Bronchial epithelial cell (primary cell): ENCODE measurements at regions not wholly inside any gene's neighbourhood (a gene's known extent, or its start where the extent isn't known, plus 50 kb on each side); places are given as distances from the start of the nearest gene placed in this dataset.
"Not testable (repeated sequence)": the region's sequence is repeated elsewhere in the genome, so short reads cannot be mapped to it uniquely, and the experiment has no call there.

Experiments
- DNase-seq: peaks from one replicate; pipeline ENCODE4 v3.0.0-alpha.2; 2010; ENCODE audit warnings: low read depth
- FAIRE-seq: peaks from 2 replicates; lab custom pipeline; 2011; peaks lifted over from hg19 to GRCh38; lab: Jason Lieb, UNC
- H3K27me3 ChIP-seq: 2 replicates; pipeline ENCODE4 v1.5.1; 2011; ENCODE audit warnings: low read length; ENCODE audit not compliant: control insufficient read depth, insufficient read depth
- H3K36me3 ChIP-seq: 2 replicates; pipeline ENCODE4 v1.5.1; 2011; ENCODE audit warnings: low read length; ENCODE audit not compliant: control insufficient read depth, insufficient read depth
- H3K4me3 ChIP-seq: 2 replicates; pipeline ENCODE4 v1.5.1; 2011; ENCODE audit warnings: mild to moderate bottlenecking, low read depth, low read length, control low read depth
- TF ChIP-seq, protein P1 (sequence below): IDR thresholded peaks from 2 replicates; pipeline ENCODE4 v1.5.1; 2011; ENCODE audit warnings: mild to moderate bottlenecking, moderate library complexity, low read length, control low read depth, inconsistent platforms; ENCODE audit not compliant: insufficient read depth, severe bottlenecking

DNA sequence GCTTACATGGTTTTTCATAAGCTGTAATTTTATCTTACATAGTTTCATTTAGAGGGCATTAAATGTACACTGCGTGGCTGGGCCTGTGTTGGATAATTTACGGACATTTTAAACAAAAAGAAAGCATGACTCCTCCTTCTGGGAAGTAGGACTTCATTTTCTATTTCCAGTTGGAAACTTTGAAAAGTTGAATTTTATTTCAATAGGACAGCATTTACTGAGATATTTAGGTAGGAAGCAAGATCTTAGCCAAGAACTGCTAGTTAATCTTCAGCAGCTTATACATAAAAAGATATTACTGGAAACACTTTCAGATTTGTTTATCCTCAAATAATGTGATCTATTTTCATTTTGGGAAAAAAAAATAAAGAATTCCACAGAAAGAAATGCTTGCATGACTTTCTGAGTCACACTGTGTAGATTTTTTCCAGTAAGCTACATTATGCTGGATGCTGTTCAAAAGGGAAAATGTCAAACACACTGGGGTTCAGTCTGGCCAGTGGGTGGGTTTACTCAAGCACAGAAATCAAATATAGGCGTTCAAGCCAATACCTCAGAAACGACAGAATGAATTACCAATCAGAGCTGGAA lies 239.4 kb upstream of the KRR1 start:
- H3K36me3 ChIP-seq = no peaks in the 10 kb centered on the region
- FAIRE-seq = no peak
- DNase-seq = no peak
- H3K27me3 ChIP-seq = no peaks in the 10 kb centered on the region
- H3K4me3 ChIP-seq = no peak overlapping the region
- TF ChIP-seq, protein P1, sequence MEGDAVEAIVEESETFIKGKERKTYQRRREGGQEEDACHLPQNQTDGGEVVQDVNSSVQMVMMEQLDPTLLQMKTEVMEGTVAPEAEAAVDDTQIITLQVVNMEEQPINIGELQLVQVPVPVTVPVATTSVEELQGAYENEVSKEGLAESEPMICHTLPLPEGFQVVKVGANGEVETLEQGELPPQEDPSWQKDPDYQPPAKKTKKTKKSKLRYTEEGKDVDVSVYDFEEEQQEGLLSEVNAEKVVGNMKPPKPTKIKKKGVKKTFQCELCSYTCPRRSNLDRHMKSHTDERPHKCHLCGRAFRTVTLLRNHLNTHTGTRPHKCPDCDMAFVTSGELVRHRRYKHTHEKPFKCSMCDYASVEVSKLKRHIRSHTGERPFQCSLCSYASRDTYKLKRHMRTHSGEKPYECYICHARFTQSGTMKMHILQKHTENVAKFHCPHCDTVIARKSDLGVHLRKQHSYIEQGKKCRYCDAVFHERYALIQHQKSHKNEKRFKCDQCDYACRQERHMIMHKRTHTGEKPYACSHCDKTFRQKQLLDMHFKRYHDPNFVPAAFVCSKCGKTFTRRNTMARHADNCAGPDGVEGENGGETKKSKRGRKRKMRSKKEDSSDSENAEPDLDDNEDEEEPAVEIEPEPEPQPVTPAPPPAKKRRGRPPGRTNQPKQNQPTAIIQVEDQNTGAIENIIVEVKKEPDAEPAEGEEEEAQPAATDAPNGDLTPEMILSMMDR = no peak

DNA sequence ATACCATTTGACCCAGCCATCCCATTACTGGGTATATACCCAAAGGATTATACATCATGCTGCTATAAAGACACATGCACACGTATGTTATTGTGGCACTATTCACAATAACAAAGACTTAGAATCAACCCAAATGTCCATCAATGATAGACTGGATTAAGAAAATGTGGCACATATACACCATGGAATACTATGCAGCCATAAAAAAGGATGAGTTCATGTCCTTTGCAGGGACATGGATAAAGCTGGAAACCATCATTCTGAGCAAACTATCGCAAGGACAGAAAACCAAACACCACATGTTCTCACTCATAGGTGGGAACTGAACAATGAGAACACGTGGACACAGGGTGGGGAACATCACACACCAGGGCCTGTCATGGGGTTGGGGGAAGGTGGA lies 237.6 kb upstream of the KRR1 start:
- not testable (repeated sequence) for H3K36me3 ChIP-seq, DNase-seq, H3K4me3 ChIP-seq, H3K27me3 ChIP-seq, FAIRE-seq

DNA sequence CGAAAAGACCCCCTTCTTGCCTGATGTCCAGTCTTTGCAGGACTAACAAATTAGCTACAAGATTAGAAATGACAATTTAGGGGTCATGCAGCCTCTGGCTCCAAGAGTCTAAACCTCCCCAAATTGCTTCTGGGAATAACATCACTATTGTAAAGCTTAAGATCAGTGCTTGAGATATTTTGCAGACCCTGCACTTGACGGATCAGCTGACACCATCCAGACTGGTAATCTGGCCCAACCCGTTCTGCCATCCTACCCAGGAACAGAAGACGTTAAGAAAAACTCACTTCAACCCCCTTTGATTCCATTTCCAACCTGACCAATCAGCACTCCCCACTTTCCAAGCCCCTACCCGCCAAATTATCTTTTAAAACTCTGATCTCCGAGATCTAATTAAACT lies 236.7 kb upstream of the KRR1 start:
- DNase-seq (no peak), FAIRE-seq (no peak)
- TF ChIP-seq, protein P1 = no peak
- no peak overlapping the region for H3K4me3 ChIP-seq
- no peaks in the 10 kb centered on the region for H3K36me3 ChIP-seq
- H3K27me3 ChIP-seq = no peaks in the 10 kb centered on the region

DNA sequence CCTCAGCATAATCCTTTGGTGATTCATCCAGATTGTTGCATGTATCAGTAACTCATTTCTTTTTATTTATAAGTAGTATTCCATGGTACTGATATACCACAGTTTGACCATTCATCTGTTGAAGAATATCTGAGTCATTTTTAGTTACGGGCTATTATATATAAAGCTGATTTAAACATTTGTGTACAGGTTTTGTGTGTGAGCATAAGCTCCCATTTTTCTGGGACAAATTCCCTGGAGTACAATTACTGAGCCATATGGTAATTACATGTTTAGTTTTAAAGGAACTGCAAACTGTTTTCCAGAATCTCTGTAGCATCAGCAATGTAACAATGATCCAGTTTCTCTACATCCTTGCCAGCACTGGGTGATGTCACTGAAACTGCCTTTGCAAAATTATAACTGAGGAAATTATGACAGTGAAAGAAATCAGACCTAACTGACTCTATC lies 236.2 kb upstream of the KRR1 start:
- H3K4me3 ChIP-seq = no peak overlapping the region
- DNase-seq = peak; percentile 87
- H3K27me3 ChIP-seq = no peaks in the 10 kb centered on the region
- FAIRE-seq = no peak
- no peaks in the 10 kb centered on the region for H3K36me3 ChIP-seq
- TF ChIP-seq, protein P1 = no peak

DNA sequence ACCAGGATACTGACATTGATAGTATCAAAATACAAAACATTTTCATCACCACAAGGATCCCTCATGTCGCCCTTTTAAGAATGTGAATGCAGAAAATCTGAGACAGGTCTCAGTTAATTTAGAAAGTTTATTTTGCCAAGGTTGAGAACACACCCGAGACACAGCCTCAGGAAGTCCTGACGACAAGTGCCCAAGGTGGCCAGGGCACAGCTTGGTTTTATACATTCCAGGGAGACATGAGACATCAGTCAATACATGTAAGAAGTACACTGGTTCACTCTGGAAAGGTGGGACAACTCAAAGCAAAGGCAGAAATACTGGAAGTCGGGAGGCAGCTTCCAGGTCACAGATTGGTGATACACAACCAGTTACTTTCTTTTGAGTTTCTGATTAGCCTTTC lies 235.2 kb upstream of the KRR1 start:
- FAIRE-seq (no peak), DNase-seq (no peak)
- no peak overlapping the region for H3K4me3 ChIP-seq
- TF ChIP-seq, protein P1 = no peak
- no peaks in the 10 kb centered on the region for H3K27me3 ChIP-seq
- no peaks in the 10 kb centered on the region for H3K36me3 ChIP-seq

DNA sequence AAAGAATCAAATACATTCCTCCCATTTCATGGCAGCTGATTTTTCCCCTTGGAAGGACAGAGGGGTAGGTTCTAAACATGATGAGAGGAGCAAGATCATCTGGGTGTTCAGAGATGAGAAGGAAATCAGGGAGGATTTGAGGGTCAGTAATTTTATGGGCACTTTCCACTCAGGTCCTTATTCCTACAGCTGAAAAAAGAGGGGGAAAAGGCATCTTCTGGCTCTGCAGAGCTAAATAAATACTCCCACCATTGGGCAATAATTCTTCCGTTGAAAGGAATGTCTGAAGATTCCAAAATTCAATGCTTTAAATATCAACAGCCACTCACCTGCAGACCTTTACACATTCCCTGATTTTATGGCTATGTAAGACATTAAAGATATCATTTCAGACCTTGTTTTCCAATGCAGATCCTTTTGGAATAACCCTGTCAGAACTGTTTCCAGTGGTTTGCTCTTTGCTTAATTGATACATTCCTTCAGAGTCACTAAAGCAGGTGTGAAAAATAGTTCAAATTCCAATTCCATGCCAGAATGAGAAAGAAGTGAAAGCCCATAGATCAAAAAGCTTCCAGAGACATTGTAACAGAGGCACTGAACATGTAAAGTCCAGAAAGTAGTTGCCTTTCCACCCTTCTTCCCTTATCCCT lies 233.3 kb upstream of the KRR1 start:
- Histone ChIP-seq H3K4me3 (no peak overlapping the region), H3K27me3 (no peaks in the 10 kb centered on the region), H3K36me3 (no peaks in the 10 kb centered on the region)
- DNase-seq = no peak
- TF ChIP-seq, protein P1 = no peak
- FAIRE-seq = no peak
